Lower leg skin (tissue), 4 donors: ENCODE measurements at regions not wholly inside any gene's neighbourhood (a gene's known extent, or its start where the extent isn't known, plus 50 kb on each side); places are given as distances from the start of the nearest gene placed in this dataset.
"Not testable (repeated sequence)": the region's sequence is repeated elsewhere in the genome, so short reads cannot be mapped to it uniquely, and the experiment has no call there.

Source experiments
- DNase-seq, 2 donors: peaks; one replicate each; pipeline ENCODE4 v3.0.0-alpha.2; 2019; ENCODE audit warnings: low spot score in 2 of 2
- H3K4me3 ChIP-seq: fragments of 200-600 bp; sonication (generic); 2 replicates; pipeline ENCODE4 v1.5.1; 2017; ENCODE audit warnings: mild to moderate bottlenecking, low read depth; ENCODE audit not compliant: poor library complexity, severe bottlenecking
- CTCF ChIP-seq, 3 donors: fragments of 450-650 bp; IDR thresholded peaks; one replicate each; pipeline ENCODE4 v1.5.1; 2016; ENCODE audit warnings: antibody characterized with exemption in 3 of 3, mild to moderate bottlenecking in 3 of 3, moderate library complexity in 2 of 3
- POLR2A ChIP-seq, 2 donors: fragments of 450-650 bp; IDR thresholded peaks; one replicate each; pipeline ENCODE4 v1.6.1; 2016 to 2017; ENCODE audit warnings: antibody characterized with exemption in 2 of 2, mild to moderate bottlenecking in 1 of 2, moderate library complexity in 1 of 2
- WGBS, 2 donors: methylation state at CpG; one replicate each; pipeline ENCODE4 v1.1.5; 2018; 5-methylcytosine and 5-hydroxymethylcytosine counted together
- intact Hi-C: fragments of 100-400 bp; cut with DNase I; formaldehyde crosslinking; loops from one replicate; pipeline ENCODE4 v1.15.0; 2023; ENCODE audit warnings: low total_unique reads

GRCh38 chr13:70747262-70747661 is 639.0 kb upstream of the KLHL1 start:
- TF ChIP-seq POLR2A (IDR thresholded peaks at IDR 0.05) (no peak), CTCF (IDR thresholded peaks at IDR 0.05) (no peak)
- H3K4me3 ChIP-seq = no peak overlapping the region
- DNase-seq = no peak
- intact Hi-C loops = no loop called here

GRCh38 chr13:70746469-70746868 is 638.2 kb upstream of the KLHL1 start:
- H3K4me3 ChIP-seq, intact Hi-C loops, DNase-seq: not testable (repeated sequence)
- whole genome bisulfite sequencing, 2 donors = 97 to 98% methylated on average over 6 of the region's 6 CpGs

GRCh38 chr13:70736622-70737317 is 628.5 kb upstream of the KLHL1 start:
- intact Hi-C loops = no loop called here
- WGBS, 2 donors = 78 to 84% methylated on average over 1 of the region's 1 CpG
- TF ChIP-seq CTCF (IDR thresholded peaks at IDR 0.05) (no peak), POLR2A (IDR thresholded peaks at IDR 0.05) (no peak)
- no peak overlapping the region for H3K4me3 ChIP-seq
- DNase-seq = no peak

- WGBS, 2 donors = 32 to 41% methylated on average over 2 of the region's 2 CpGs
- no peak for DNase-seq
- TF ChIP-seq CTCF (IDR thresholded peaks at IDR 0.05) (no peak), POLR2A (IDR thresholded peaks at IDR 0.05) (no peak)
- H3K4me3 ChIP-seq = no peak overlapping the region
- intact Hi-C loops = no loop called here
These were observed 624.4 kb upstream of the KLHL1 start for GRCh38 chr13:70732611-70733010.

- intact Hi-C loops = no loop called here
- no peak overlapping the region for H3K4me3 ChIP-seq
- TF ChIP-seq CTCF (IDR thresholded peaks at IDR 0.05) (no peak), POLR2A (IDR thresholded peaks at IDR 0.05) (no peak)
- 47 to 91% methylated on average over 2 of the region's 2 CpGs for WGBS, 2 donors
- DNase-seq = no peak
These were observed 621.1 kb upstream of the KLHL1 start for GRCh38 chr13:70729369-70729768.

GRCh38 chr13:70723732-70724131 is 615.5 kb upstream of the KLHL1 start:
- no peak for DNase-seq
- intact Hi-C loops = no loop called here
- 49 to 50% methylated on average over 1 of the region's 1 CpG for WGBS, 2 donors
- H3K4me3 ChIP-seq = no peak overlapping the region
- TF ChIP-seq POLR2A (IDR thresholded peaks at IDR 0.05) (no peak), CTCF (IDR thresholded peaks at IDR 0.05) (no peak)
